GM21526 (cell line): ENCODE measurements at regions not wholly inside any gene's neighbourhood (a gene's known extent, or its start where the extent isn't known, plus 50 kb on each side); places are given as distances from the start of the nearest gene placed in this dataset.

Source experiments
- ATAC-seq: cut with Tn5 transposase; IDR thresholded peaks from one replicate; pipeline ENCODE4 v1.9.1; 2021; ENCODE audit warnings: moderate library complexity; ENCODE audit not compliant: unreplicated experiment, low FRiP score

GRCh38 chrX:5142644-5143043, 1086.0 kb downstream of the NLGN4X start:
- ATAC-seq, result no peak

GRCh38 chrX:5122181-5122678, 1106.4 kb downstream of the NLGN4X start:
- ATAC-seq, result no peak

- ATAC-seq, result no peak
Measured at GRCh38 chrX:5117816-5118215, 1110.9 kb downstream of the NLGN4X start.

- ATAC-seq, result no peak
Measured at GRCh38 chrX:5113128-5113527, 1115.5 kb downstream of the NLGN4X start.

- no peak for ATAC-seq
Measured at GRCh38 chrX:5100004-5100403, 1128.7 kb downstream of the NLGN4X start.

- no peak for ATAC-seq
Measured at GRCh38 chrX:5086388-5086787, 1142.3 kb downstream of the NLGN4X start.

GRCh38 chrX:5084279-5084678, 1144.4 kb downstream of the NLGN4X start:
- no peak for ATAC-seq

GRCh38 chrX:5082705-5083104, 1146.0 kb downstream of the NLGN4X start:
- ATAC-seq, result no peak

GRCh38 chrX:5080791-5081190, 1147.9 kb downstream of the NLGN4X start:
- no peak for ATAC-seq

GRCh38 chrX:5068550-5068949, 1160.1 kb downstream of the NLGN4X start:
- ATAC-seq, result no peak

GRCh38 chrX:5057786-5058185, 1170.9 kb downstream of the NLGN4X start:
- no peak for ATAC-seq

- ATAC-seq, result no peak
Measured at GRCh38 chrX:5054852-5055251, 1173.8 kb downstream of the NLGN4X start.

GRCh38 chrX:5051831-5052491, 1176.7 kb downstream of the NLGN4X start:
- ATAC-seq, result no peak

GRCh38 chrX:5042563-5042962, 1186.1 kb downstream of the NLGN4X start:
- ATAC-seq, result no peak

GRCh38 chrX:5031792-5032191, 1196.9 kb downstream of the NLGN4X start:
- ATAC-seq, result no peak

GRCh38 chrX:5015451-5015850, 1213.2 kb downstream of the NLGN4X start:
- no peak for ATAC-seq

- ATAC-seq, result no peak
Measured at GRCh38 chrX:4994855-4995254, 1233.8 kb downstream of the NLGN4X start.

- ATAC-seq, result no peak
Measured at GRCh38 chrX:4978613-4979012, 1250.1 kb downstream of the NLGN4X start.

- no peak for ATAC-seq
Measured at GRCh38 chrX:4971646-4972045, 1257.0 kb downstream of the NLGN4X start.

- no peak for ATAC-seq
Measured at GRCh38 chrX:4964112-4964511, 1250.7 kb upstream of the PRKX start.

- no peak for ATAC-seq
Measured at GRCh38 chrX:4963432-4963831, 1250.0 kb upstream of the PRKX start.

- no peak for ATAC-seq
Measured at GRCh38 chrX:4944767-4945166, 1231.3 kb upstream of the PRKX start.

- ATAC-seq, result no peak
Measured at GRCh38 chrX:4936315-4936714, 1222.9 kb upstream of the PRKX start.
